ENCODE measurements at regions not wholly inside any gene's neighbourhood (a gene's known extent, or its start where the extent isn't known, plus 50 kb on each side); places are given as distances from the start of the nearest gene placed in this dataset.

DNA sequence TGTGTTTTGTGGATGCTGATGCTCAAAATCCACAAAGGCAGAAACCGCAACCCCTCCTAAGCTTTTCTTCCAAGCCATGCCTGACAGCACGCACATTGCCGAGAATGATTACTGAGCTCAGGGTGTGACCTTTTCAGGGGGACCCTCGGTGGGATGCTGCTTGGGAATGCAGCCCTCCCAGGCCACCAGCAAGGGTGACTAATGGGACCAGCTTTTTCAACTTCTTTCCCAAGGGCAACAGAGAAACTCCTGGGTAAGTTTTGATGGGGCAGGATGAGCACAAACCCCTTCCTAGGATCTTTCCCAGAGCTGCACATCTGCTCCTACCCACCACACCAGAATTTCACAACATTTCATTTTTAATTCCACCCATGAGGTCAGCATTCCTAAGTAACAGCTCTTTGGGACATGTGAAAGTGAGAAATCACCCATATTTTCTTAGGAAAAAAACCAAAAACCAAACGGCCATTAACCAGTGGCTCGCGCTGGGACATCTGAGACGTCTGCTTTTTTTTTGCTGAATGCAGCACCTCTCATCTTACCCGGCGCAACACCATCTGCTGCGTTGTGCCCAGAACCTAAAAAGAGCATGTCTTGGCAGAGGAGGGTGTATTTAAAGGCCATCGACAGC is 119.0 kb downstream of the ARL4C start:
- H3K4me3 ChIP-seq (replicated peaks in 1 of 2; ENCODE audit: low read depth in 2 of 2, low read length in 2 of 2) = no peak overlapping the region
- TF ChIP-seq, protein P1, sequence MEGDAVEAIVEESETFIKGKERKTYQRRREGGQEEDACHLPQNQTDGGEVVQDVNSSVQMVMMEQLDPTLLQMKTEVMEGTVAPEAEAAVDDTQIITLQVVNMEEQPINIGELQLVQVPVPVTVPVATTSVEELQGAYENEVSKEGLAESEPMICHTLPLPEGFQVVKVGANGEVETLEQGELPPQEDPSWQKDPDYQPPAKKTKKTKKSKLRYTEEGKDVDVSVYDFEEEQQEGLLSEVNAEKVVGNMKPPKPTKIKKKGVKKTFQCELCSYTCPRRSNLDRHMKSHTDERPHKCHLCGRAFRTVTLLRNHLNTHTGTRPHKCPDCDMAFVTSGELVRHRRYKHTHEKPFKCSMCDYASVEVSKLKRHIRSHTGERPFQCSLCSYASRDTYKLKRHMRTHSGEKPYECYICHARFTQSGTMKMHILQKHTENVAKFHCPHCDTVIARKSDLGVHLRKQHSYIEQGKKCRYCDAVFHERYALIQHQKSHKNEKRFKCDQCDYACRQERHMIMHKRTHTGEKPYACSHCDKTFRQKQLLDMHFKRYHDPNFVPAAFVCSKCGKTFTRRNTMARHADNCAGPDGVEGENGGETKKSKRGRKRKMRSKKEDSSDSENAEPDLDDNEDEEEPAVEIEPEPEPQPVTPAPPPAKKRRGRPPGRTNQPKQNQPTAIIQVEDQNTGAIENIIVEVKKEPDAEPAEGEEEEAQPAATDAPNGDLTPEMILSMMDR (IDR thresholded peaks at IDR 0.05; ENCODE audit: low read depth, low read length) = no peak
- peak; percentile 47 to 66 for DNase-seq (ENCODE audit: low read depth in 2 of 2)

- DNase-seq (ENCODE audit: low read depth in 2 of 2) = no peak
- H3K4me3 ChIP-seq (replicated peaks in 1 of 2; ENCODE audit: low read depth in 2 of 2, low read length in 2 of 2) = no peak overlapping the region
- TF ChIP-seq, protein P1 (IDR thresholded peaks at IDR 0.05; ENCODE audit: low read depth, low read length) = no peak
Measured at GRCh38 chr2:234376229-234376628, 120.7 kb downstream of the ARL4C start.

GRCh38 chr2:234375176-234375880 is 121.6 kb downstream of the ARL4C start:
- no peak for DNase-seq (ENCODE audit: low read depth in 2 of 2)
- H3K4me3 ChIP-seq (replicated peaks in 1 of 2; ENCODE audit: low read depth in 2 of 2, low read length in 2 of 2) = no peak overlapping the region
- TF ChIP-seq, protein P1 (IDR thresholded peaks at IDR 0.05; ENCODE audit: low read depth, low read length) = no peak

GRCh38 chr2:234374736-234375135 is 122.1 kb downstream of the ARL4C start:
- TF ChIP-seq, protein P1 (IDR thresholded peaks at IDR 0.05; ENCODE audit: low read depth, low read length) = no peak
- DNase-seq (ENCODE audit: low read depth in 2 of 2) = peak in 1 of 2 donors; percentile 13
- no peak overlapping the region for H3K4me3 ChIP-seq (replicated peaks in 1 of 2; ENCODE audit: low read depth in 2 of 2, low read length in 2 of 2)

- TF ChIP-seq, protein P1 (IDR thresholded peaks at IDR 0.05; ENCODE audit: low read depth, low read length) = no peak
- DNase-seq (ENCODE audit: low read depth in 2 of 2) = no peak
- no peak overlapping the region for H3K4me3 ChIP-seq (replicated peaks in 1 of 2; ENCODE audit: low read depth in 2 of 2, low read length in 2 of 2)
Measured at GRCh38 chr2:234374150-234374508, 122.8 kb downstream of the ARL4C start.

DNA sequence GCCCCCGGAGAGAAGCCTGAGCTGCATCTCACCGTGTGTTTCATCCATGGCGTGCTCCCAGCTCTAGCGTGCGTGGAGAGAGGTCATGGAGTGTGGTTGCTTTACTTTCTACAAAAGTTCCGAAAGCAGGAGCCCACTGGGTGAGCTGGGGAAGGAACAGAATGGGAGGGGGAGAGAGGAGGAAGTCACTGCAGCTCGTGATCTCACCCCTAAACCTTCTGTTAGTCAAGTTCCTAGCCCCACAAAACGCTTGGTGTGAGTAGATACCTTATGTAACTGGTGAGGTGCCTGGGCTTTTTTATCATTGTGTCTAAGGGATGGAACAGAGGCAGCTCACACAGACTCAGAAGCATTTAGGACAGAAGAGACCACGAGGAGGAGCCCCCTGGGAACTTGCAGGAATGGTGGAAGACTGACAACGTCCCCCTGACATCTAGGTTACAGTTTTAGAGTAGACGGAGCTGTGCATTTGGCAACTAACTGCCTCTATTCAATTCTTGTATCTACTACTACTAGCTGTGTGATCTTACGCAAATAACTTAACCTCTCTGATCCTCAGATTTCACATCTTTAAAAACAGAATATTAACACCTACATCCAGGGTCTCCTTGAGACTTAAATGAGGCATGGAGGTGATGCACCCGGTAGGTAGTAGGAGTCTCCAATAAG is 123.3 kb downstream of the ARL4C start:
- TF ChIP-seq, protein P1 (IDR thresholded peaks at IDR 0.05; ENCODE audit: low read depth, low read length) = no peak
- no peak for DNase-seq (ENCODE audit: low read depth in 2 of 2)
- no peak overlapping the region for H3K4me3 ChIP-seq (replicated peaks in 1 of 2; ENCODE audit: low read depth in 2 of 2, low read length in 2 of 2)
